ENCODE measurements at regions not wholly inside any gene's neighbourhood (a gene's known extent, or its start where the extent isn't known, plus 50 kb on each side); places are given as distances from the start of the nearest gene placed in this dataset.

GRCh38 chr2:145652036-145652435 is 1132.1 kb upstream of the ZEB2 start:
- intact Hi-C loops (cut with DNase I), result no loop called here
- ATAC-seq (ENCODE audit: low FRiP score) (no peak), DNase-seq (no peak)
- H3K9me3 ChIP-seq (ENCODE audit: control insufficient read depth, low read length), result no peaks in the 10 kb centered on the region
- no peaks in the 10 kb centered on the region for H3K36me3 ChIP-seq (ENCODE audit: control insufficient read depth in 1 of 2, insufficient read depth in 2 of 2, low read length in 1 of 2)
- H3K27ac ChIP-seq (ENCODE audit: low read depth in 1 of 2, low read length in 2 of 2), result no peak overlapping the region
- H3K27me3 ChIP-seq (ENCODE audit: control insufficient read depth in 1 of 2, insufficient read depth in 2 of 2, low read length in 1 of 2), result no peaks in the 10 kb centered on the region
- H3K4me1 ChIP-seq (ENCODE audit: control insufficient read depth in 1 of 2, insufficient read depth in 2 of 2, low read length in 2 of 2), result no peaks in the 10 kb centered on the region
- 85 to 91% methylated on average over 2 of the region's 2 CpGs for WGBS, 2 donors
- H3K4me3 ChIP-seq (ENCODE audit: low read length in 2 of 2), result no peak overlapping the region

- Histone ChIP-seq H3K27me3 (ENCODE audit: control insufficient read depth in 1 of 2, insufficient read depth in 2 of 2, low read length in 1 of 2) (no peaks in the 10 kb centered on the region), H3K9me3 (ENCODE audit: control insufficient read depth, low read length) (no peaks in the 10 kb centered on the region), H3K27ac (ENCODE audit: low read depth in 1 of 2, low read length in 2 of 2) (no peak overlapping the region), H3K4me1 (ENCODE audit: control insufficient read depth in 1 of 2, insufficient read depth in 2 of 2, low read length in 2 of 2) (no peaks in the 10 kb centered on the region), H3K36me3 (ENCODE audit: control insufficient read depth in 1 of 2, insufficient read depth in 2 of 2, low read length in 1 of 2) (no peaks in the 10 kb centered on the region), H3K4me3 (ENCODE audit: low read length in 2 of 2) (no peak overlapping the region)
- no peak for ATAC-seq (ENCODE audit: low FRiP score)
- intact Hi-C loops (cut with DNase I), result no loop called here
- no peak for DNase-seq
Observed at GRCh38 chr2:145650226-145650625, 1130.3 kb upstream of the ZEB2 start.

- no peak overlapping the region for H3K4me3 ChIP-seq (ENCODE audit: low read length in 2 of 2)
- H3K9me3 ChIP-seq (ENCODE audit: control insufficient read depth, low read length), result no peaks in the 10 kb centered on the region
- intact Hi-C loops (cut with DNase I), result no loop called here
- no peak for DNase-seq
- no peaks in the 10 kb centered on the region for H3K27me3 ChIP-seq (ENCODE audit: control insufficient read depth in 1 of 2, insufficient read depth in 2 of 2, low read length in 1 of 2)
- H3K27ac ChIP-seq (ENCODE audit: low read depth in 1 of 2, low read length in 2 of 2), result no peak overlapping the region
- ATAC-seq (ENCODE audit: low FRiP score), result no peak
- H3K36me3 ChIP-seq (ENCODE audit: control insufficient read depth in 1 of 2, insufficient read depth in 2 of 2, low read length in 1 of 2), result no peaks in the 10 kb centered on the region
- no peaks in the 10 kb centered on the region for H3K4me1 ChIP-seq (ENCODE audit: control insufficient read depth in 1 of 2, insufficient read depth in 2 of 2, low read length in 2 of 2)
- WGBS, 2 donors, result 76 to 87% methylated on average over 4 of the region's 4 CpGs
Observed at GRCh38 chr2:145649061-145649460, 1129.1 kb upstream of the ZEB2 start.

GRCh38 chr2:145644820-145645302 is 1124.9 kb upstream of the ZEB2 start:
- no peak overlapping the region for H3K4me3 ChIP-seq (ENCODE audit: low read length in 2 of 2)
- H3K27ac ChIP-seq (ENCODE audit: low read depth in 1 of 2, low read length in 2 of 2), result no peak overlapping the region
- H3K4me1 ChIP-seq (ENCODE audit: control insufficient read depth in 1 of 2, insufficient read depth in 2 of 2, low read length in 2 of 2), result no peaks in the 10 kb centered on the region
- no peak for DNase-seq
- no peak for ATAC-seq (ENCODE audit: low FRiP score)
- no peaks in the 10 kb centered on the region for H3K36me3 ChIP-seq (ENCODE audit: control insufficient read depth in 1 of 2, insufficient read depth in 2 of 2, low read length in 1 of 2)
- no peaks in the 10 kb centered on the region for H3K27me3 ChIP-seq (ENCODE audit: control insufficient read depth in 1 of 2, insufficient read depth in 2 of 2, low read length in 1 of 2)
- intact Hi-C loops (cut with DNase I), result no loop called here
- no peaks in the 10 kb centered on the region for H3K9me3 ChIP-seq (ENCODE audit: control insufficient read depth, low read length)

- ATAC-seq (ENCODE audit: low FRiP score) (no peak), DNase-seq (no peak)
- no peak overlapping the region for H3K27ac ChIP-seq (ENCODE audit: low read depth in 1 of 2, low read length in 2 of 2)
- WGBS, 2 donors, result 84 to 89% methylated on average over 2 of the region's 2 CpGs
- no peak overlapping the region for H3K4me3 ChIP-seq (ENCODE audit: low read length in 2 of 2)
- no peaks in the 10 kb centered on the region for H3K27me3 ChIP-seq (ENCODE audit: control insufficient read depth in 1 of 2, insufficient read depth in 2 of 2, low read length in 1 of 2)
- intact Hi-C loops (cut with DNase I), result no loop called here
- H3K36me3 ChIP-seq (ENCODE audit: control insufficient read depth in 1 of 2, insufficient read depth in 2 of 2, low read length in 1 of 2), result no peaks in the 10 kb centered on the region
- no peaks in the 10 kb centered on the region for H3K4me1 ChIP-seq (ENCODE audit: control insufficient read depth in 1 of 2, insufficient read depth in 2 of 2, low read length in 2 of 2)
- no peaks in the 10 kb centered on the region for H3K9me3 ChIP-seq (ENCODE audit: control insufficient read depth, low read length)
Observed at GRCh38 chr2:145638675-145639074, 1118.8 kb upstream of the ZEB2 start.

- ATAC-seq (ENCODE audit: low FRiP score), result no peak
- intact Hi-C loops (cut with DNase I), result no loop called here
- H3K36me3 ChIP-seq (ENCODE audit: control insufficient read depth in 1 of 2, insufficient read depth in 2 of 2, low read length in 1 of 2), result no peaks in the 10 kb centered on the region
- 94% methylated on average over 3 of the region's 3 CpGs for WGBS, 2 donors
- H3K4me1 ChIP-seq (ENCODE audit: control insufficient read depth in 1 of 2, insufficient read depth in 2 of 2, low read length in 2 of 2), result no peaks in the 10 kb centered on the region
- no peak overlapping the region for H3K4me3 ChIP-seq (ENCODE audit: low read length in 2 of 2)
- no peaks in the 10 kb centered on the region for H3K27me3 ChIP-seq (ENCODE audit: control insufficient read depth in 1 of 2, insufficient read depth in 2 of 2, low read length in 1 of 2)
- no peak for DNase-seq
- H3K9me3 ChIP-seq (ENCODE audit: control insufficient read depth, low read length), result no peaks in the 10 kb centered on the region
- H3K27ac ChIP-seq (ENCODE audit: low read depth in 1 of 2, low read length in 2 of 2), result no peak overlapping the region
Observed at GRCh38 chr2:145635706-145636427, 1115.9 kb upstream of the ZEB2 start.

- intact Hi-C loops (cut with DNase I), result no loop called here
- DNase-seq (no peak), ATAC-seq (ENCODE audit: low FRiP score) (no peak)
- no peak overlapping the region for H3K27ac ChIP-seq (ENCODE audit: low read depth in 1 of 2, low read length in 2 of 2)
- no peaks in the 10 kb centered on the region for H3K9me3 ChIP-seq (ENCODE audit: control insufficient read depth, low read length)
- no peak overlapping the region for H3K4me3 ChIP-seq (ENCODE audit: low read length in 2 of 2)
- H3K4me1 ChIP-seq (ENCODE audit: control insufficient read depth in 1 of 2, insufficient read depth in 2 of 2, low read length in 2 of 2), result no peaks in the 10 kb centered on the region
- H3K36me3 ChIP-seq (ENCODE audit: control insufficient read depth in 1 of 2, insufficient read depth in 2 of 2, low read length in 1 of 2), result no peaks in the 10 kb centered on the region
- H3K27me3 ChIP-seq (ENCODE audit: control insufficient read depth in 1 of 2, insufficient read depth in 2 of 2, low read length in 1 of 2), result no peaks in the 10 kb centered on the region
- 99 to 100% methylated on average over 1 of the region's 1 CpG for WGBS, 2 donors
Observed at GRCh38 chr2:145631561-145631960, 1111.6 kb upstream of the ZEB2 start.

GRCh38 chr2:145626301-145626700 is 1106.4 kb upstream of the ZEB2 start:
- H3K4me1 ChIP-seq (ENCODE audit: control insufficient read depth in 1 of 2, insufficient read depth in 2 of 2, low read length in 2 of 2), result peaks cover 0 to 2% of the 10 kb centered on the region in 2 donors
- H3K27me3 ChIP-seq (ENCODE audit: control insufficient read depth in 1 of 2, insufficient read depth in 2 of 2, low read length in 1 of 2), result no peaks in the 10 kb centered on the region
- intact Hi-C loops (cut with DNase I), result no loop called here
- H3K36me3 ChIP-seq (ENCODE audit: control insufficient read depth in 1 of 2, insufficient read depth in 2 of 2, low read length in 1 of 2), result no peaks in the 10 kb centered on the region
- no peak overlapping the region for H3K4me3 ChIP-seq (ENCODE audit: low read length in 2 of 2)
- no peaks in the 10 kb centered on the region for H3K9me3 ChIP-seq (ENCODE audit: control insufficient read depth, low read length)
- H3K27ac ChIP-seq (ENCODE audit: low read depth in 1 of 2, low read length in 2 of 2), result no peak overlapping the region
- DNase-seq (no peak), ATAC-seq (ENCODE audit: low FRiP score) (no peak)

GRCh38 chr2:145625111-145625510 is 1105.2 kb upstream of the ZEB2 start:
- ATAC-seq (ENCODE audit: low FRiP score), result no peak
- no peaks in the 10 kb centered on the region for H3K27me3 ChIP-seq (ENCODE audit: control insufficient read depth in 1 of 2, insufficient read depth in 2 of 2, low read length in 1 of 2)
- no peak for DNase-seq
- H3K4me1 ChIP-seq (ENCODE audit: control insufficient read depth in 1 of 2, insufficient read depth in 2 of 2, low read length in 2 of 2), result peaks cover 0 to 2% of the 10 kb centered on the region in 2 donors
- no peak overlapping the region for H3K27ac ChIP-seq (ENCODE audit: low read depth in 1 of 2, low read length in 2 of 2)
- intact Hi-C loops (cut with DNase I), result no loop called here
- WGBS, 2 donors, result 65 to 72% methylated on average over 1 of the region's 1 CpG
- H3K36me3 ChIP-seq (ENCODE audit: control insufficient read depth in 1 of 2, insufficient read depth in 2 of 2, low read length in 1 of 2), result no peaks in the 10 kb centered on the region
- no peak overlapping the region for H3K4me3 ChIP-seq (ENCODE audit: low read length in 2 of 2)
- H3K9me3 ChIP-seq (ENCODE audit: control insufficient read depth, low read length), result no peaks in the 10 kb centered on the region
